ENCODE measurements at regions not wholly inside any gene's neighbourhood (a gene's known extent, or its start where the extent isn't known, plus 50 kb on each side); places are given as distances from the start of the nearest gene placed in this dataset.
A peak's percentile ranks its signal among the peaks of the same experiment; 100 is the strongest.

- Histone ChIP-seq H3K14ac (ENCODE audit: low read length in 2 of 2) (peak overlapping the region in 1 of 2 experiments; percentile 55), H2BK120ac (ENCODE audit: low read depth, low read length) (peak overlapping the region; percentile 54), H3K4me2 (ENCODE audit: low read length, poor library complexity, severe bottlenecking) (peak overlapping the region; percentile 71), H3K18ac (ENCODE audit: low read depth in 1 of 2, low read length in 2 of 2) (peak overlapping the region; percentile 49 to 81), H2AFZ (ENCODE audit: low read depth, low read length) (peak overlapping the region; percentile 70), H3K79me1 (replicated peaks; ENCODE audit: low read length, poor library complexity, severe bottlenecking) (no peaks in the 10 kb centered on the region), H2AK5ac (ENCODE audit: low read length, severe bottlenecking) (peak overlapping the region; percentile 34), H3K4me3 (ENCODE audit: insufficient read depth in 1 of 2, low read depth in 1 of 2, low read length in 2 of 2) (peak overlapping the region; percentile 45 to 79), H3K4me1 (ENCODE audit: control insufficient read depth, insufficient read depth, low read depth, low read length) (peaks cover 4% of the 10 kb centered on the region), H4K8ac (ENCODE audit: low read length) (peak overlapping the region; percentile 66), H3K36me3 (ENCODE audit: control insufficient read depth in 1 of 2, insufficient read depth in 2 of 2, low read depth in 1 of 2, low read length in 2 of 2) (no peaks in the 10 kb centered on the region), H2BK15ac (ENCODE audit: low read depth, poor library complexity, severe bottlenecking) (peak overlapping the region; percentile 87), H3K23ac (ENCODE audit: low read length in 2 of 2) (no peak overlapping the region), H2BK12ac (ENCODE audit: low read length in 2 of 2) (peak overlapping the region in 1 of 2 experiments; percentile 60), H3K27me3 (ENCODE audit: control insufficient read depth in 1 of 2, insufficient read depth in 1 of 2, low read length in 2 of 2) (no peaks in the 10 kb centered on the region), H2BK5ac (ENCODE audit: low read depth, low read length, poor library complexity, severe bottlenecking) (peak overlapping the region; percentile 91), H3K27ac (ENCODE audit: low read length, poor library complexity, severe bottlenecking) (peak overlapping the region; percentile 82), H3K4ac (ENCODE audit: low read depth in 1 of 2, low read length in 2 of 2) (peak overlapping the region; percentile 52 to 70), H3K9me3 (ENCODE audit: control insufficient read depth, low read length) (no peaks in the 10 kb centered on the region), H3K9ac (ENCODE audit: low read length) (peak overlapping the region; percentile 92), H4K91ac (ENCODE audit: low read length) (peak overlapping the region; percentile 94)
- under 1% methylated on average over 13 of the region's 19 CpGs for WGBS
- peak; percentile 73 for DNase-seq
Observed at GRCh38 chr15:38073178-38073946, 138.9 kb downstream of the TMCO5A start.

GRCh38 chr15:38074029-38074428 is 139.6 kb downstream of the TMCO5A start:
- H3K4me1 ChIP-seq (ENCODE audit: control insufficient read depth, insufficient read depth, low read depth, low read length): peaks cover 4% of the 10 kb centered on the region
- no peak overlapping the region for H4K91ac ChIP-seq (ENCODE audit: low read length)
- no peak overlapping the region for H2BK12ac ChIP-seq (ENCODE audit: low read length in 2 of 2)
- no peak overlapping the region for H2BK120ac ChIP-seq (ENCODE audit: low read depth, low read length)
- no peak overlapping the region for H3K18ac ChIP-seq (ENCODE audit: low read depth in 1 of 2, low read length in 2 of 2)
- H3K9me3 ChIP-seq (ENCODE audit: control insufficient read depth, low read length): no peaks in the 10 kb centered on the region
- no peak overlapping the region for H3K4me2 ChIP-seq (ENCODE audit: low read length, poor library complexity, severe bottlenecking)
- no peaks in the 10 kb centered on the region for H3K79me1 ChIP-seq (replicated peaks; ENCODE audit: low read length, poor library complexity, severe bottlenecking)
- H3K36me3 ChIP-seq (ENCODE audit: control insufficient read depth in 1 of 2, insufficient read depth in 2 of 2, low read depth in 1 of 2, low read length in 2 of 2): no peaks in the 10 kb centered on the region
- peak overlapping the region; percentile 92 for H3K9ac ChIP-seq (ENCODE audit: low read length)
- H3K14ac ChIP-seq (ENCODE audit: low read length in 2 of 2): no peak overlapping the region
- 48% methylated on average over 5 of the region's 5 CpGs for WGBS
- H2AK5ac ChIP-seq (ENCODE audit: low read length, severe bottlenecking): no peak overlapping the region
- peak overlapping the region; percentile 82 for H3K27ac ChIP-seq (ENCODE audit: low read length, poor library complexity, severe bottlenecking)
- no peak overlapping the region for H2BK15ac ChIP-seq (ENCODE audit: low read depth, poor library complexity, severe bottlenecking)
- no peak overlapping the region for H2BK5ac ChIP-seq (ENCODE audit: low read depth, low read length, poor library complexity, severe bottlenecking)
- H3K4me3 ChIP-seq (ENCODE audit: insufficient read depth in 1 of 2, low read depth in 1 of 2, low read length in 2 of 2): peak overlapping the region in 1 of 2 experiments; percentile 79
- no peak overlapping the region for H2AFZ ChIP-seq (ENCODE audit: low read depth, low read length)
- no peak overlapping the region for H3K23ac ChIP-seq (ENCODE audit: low read length in 2 of 2)
- H3K4ac ChIP-seq (ENCODE audit: low read depth in 1 of 2, low read length in 2 of 2): no peak overlapping the region
- peak; percentile 35 for DNase-seq
- no peak overlapping the region for H4K8ac ChIP-seq (ENCODE audit: low read length)
- H3K27me3 ChIP-seq (ENCODE audit: control insufficient read depth in 1 of 2, insufficient read depth in 1 of 2, low read length in 2 of 2): no peaks in the 10 kb centered on the region

- Histone ChIP-seq H3K4me1 (ENCODE audit: control insufficient read depth, insufficient read depth, low read depth, low read length) (peaks cover 2% of the 10 kb centered on the region), H2BK12ac (ENCODE audit: low read length in 2 of 2) (no peak overlapping the region), H3K4ac (ENCODE audit: low read depth in 1 of 2, low read length in 2 of 2) (no peak overlapping the region), H3K36me3 (ENCODE audit: control insufficient read depth in 1 of 2, insufficient read depth in 2 of 2, low read depth in 1 of 2, low read length in 2 of 2) (no peaks in the 10 kb centered on the region), H3K27ac (ENCODE audit: low read length, poor library complexity, severe bottlenecking) (no peak overlapping the region), H3K9ac (ENCODE audit: low read length) (no peak overlapping the region), H3K4me2 (ENCODE audit: low read length, poor library complexity, severe bottlenecking) (no peak overlapping the region), H4K91ac (ENCODE audit: low read length) (no peak overlapping the region), H2AFZ (ENCODE audit: low read depth, low read length) (no peak overlapping the region), H2BK5ac (ENCODE audit: low read depth, low read length, poor library complexity, severe bottlenecking) (no peak overlapping the region), H3K14ac (ENCODE audit: low read length in 2 of 2) (no peak overlapping the region), H3K23ac (ENCODE audit: low read length in 2 of 2) (no peak overlapping the region), H2AK5ac (ENCODE audit: low read length, severe bottlenecking) (no peak overlapping the region), H3K79me1 (replicated peaks; ENCODE audit: low read length, poor library complexity, severe bottlenecking) (no peaks in the 10 kb centered on the region), H3K27me3 (ENCODE audit: control insufficient read depth in 1 of 2, insufficient read depth in 1 of 2, low read length in 2 of 2) (no peaks in the 10 kb centered on the region), H2BK15ac (ENCODE audit: low read depth, poor library complexity, severe bottlenecking) (no peak overlapping the region), H3K18ac (ENCODE audit: low read depth in 1 of 2, low read length in 2 of 2) (no peak overlapping the region), H3K9me3 (ENCODE audit: control insufficient read depth, low read length) (no peaks in the 10 kb centered on the region), H3K4me3 (ENCODE audit: insufficient read depth in 1 of 2, low read depth in 1 of 2, low read length in 2 of 2) (no peak overlapping the region), H4K8ac (ENCODE audit: low read length) (no peak overlapping the region), H2BK120ac (ENCODE audit: low read depth, low read length) (no peak overlapping the region)
- 98% methylated on average over 5 of the region's 5 CpGs for WGBS
- no peak for DNase-seq
Observed at GRCh38 chr15:38075466-38075865, 141.0 kb downstream of the TMCO5A start.

- H3K9me3 ChIP-seq (ENCODE audit: control insufficient read depth, low read length): no peaks in the 10 kb centered on the region
- peak overlapping the region; percentile 39 for H4K91ac ChIP-seq (ENCODE audit: low read length)
- WGBS: 68% methylated on average over 10 of the region's 10 CpGs
- DNase-seq: no peak
- no peak overlapping the region for H2BK5ac ChIP-seq (ENCODE audit: low read depth, low read length, poor library complexity, severe bottlenecking)
- no peak overlapping the region for H4K8ac ChIP-seq (ENCODE audit: low read length)
- no peaks in the 10 kb centered on the region for H3K4me1 ChIP-seq (ENCODE audit: control insufficient read depth, insufficient read depth, low read depth, low read length)
- no peak overlapping the region for H2BK15ac ChIP-seq (ENCODE audit: low read depth, poor library complexity, severe bottlenecking)
- no peaks in the 10 kb centered on the region for H3K27me3 ChIP-seq (ENCODE audit: control insufficient read depth in 1 of 2, insufficient read depth in 1 of 2, low read length in 2 of 2)
- no peak overlapping the region for H3K14ac ChIP-seq (ENCODE audit: low read length in 2 of 2)
- no peaks in the 10 kb centered on the region for H3K36me3 ChIP-seq (ENCODE audit: control insufficient read depth in 1 of 2, insufficient read depth in 2 of 2, low read depth in 1 of 2, low read length in 2 of 2)
- H2BK120ac ChIP-seq (ENCODE audit: low read depth, low read length): no peak overlapping the region
- no peak overlapping the region for H3K4me3 ChIP-seq (ENCODE audit: insufficient read depth in 1 of 2, low read depth in 1 of 2, low read length in 2 of 2)
- H3K4me2 ChIP-seq (ENCODE audit: low read length, poor library complexity, severe bottlenecking): no peak overlapping the region
- H3K79me1 ChIP-seq (replicated peaks; ENCODE audit: low read length, poor library complexity, severe bottlenecking): no peaks in the 10 kb centered on the region
- H2AK5ac ChIP-seq (ENCODE audit: low read length, severe bottlenecking): no peak overlapping the region
- H2BK12ac ChIP-seq (ENCODE audit: low read length in 2 of 2): peak overlapping the region in 1 of 2 experiments; percentile 39
- no peak overlapping the region for H3K23ac ChIP-seq (ENCODE audit: low read length in 2 of 2)
- H3K27ac ChIP-seq (ENCODE audit: low read length, poor library complexity, severe bottlenecking): no peak overlapping the region
- H3K9ac ChIP-seq (ENCODE audit: low read length): no peak overlapping the region
- H3K4ac ChIP-seq (ENCODE audit: low read depth in 1 of 2, low read length in 2 of 2): peak overlapping the region in 1 of 2 experiments; percentile 37
- H2AFZ ChIP-seq (ENCODE audit: low read depth, low read length): no peak overlapping the region
- H3K18ac ChIP-seq (ENCODE audit: low read depth in 1 of 2, low read length in 2 of 2): peak overlapping the region in 1 of 2 experiments; percentile 21
Observed at GRCh38 chr15:38076786-38077185, 142.3 kb downstream of the TMCO5A start.

Data from mesenchymal stem cell (in vitro differentiated cells and primary cell).